ENCODE measurements at regions not wholly inside any gene's neighbourhood (a gene's known extent, or its start where the extent isn't known, plus 50 kb on each side); places are given as distances from the start of the nearest gene placed in this dataset.

GRCh38 chr4:38204339-38205035 lies 244.3 kb downstream of the PTTG2 start:
- TF ChIP-seq MAZ (IDR thresholded peaks at IDR 0.05; ENCODE audit: borderline replicate concordance, low read depth, low read length) (no peak), CTCF (conservative IDR thresholded peaks at IDR 0.05; ENCODE audit: low read depth, low read length) (no peak), ELK1 (IDR thresholded peaks at IDR 0.05; ENCODE audit: borderline replicate concordance, low read depth, low read length) (no peak)

All from IMR-90 (cell line).